Activated CD4-positive, alpha-beta T cell treated with anti-CD3 and anti-CD28 coated beads, Interleukin-2, amount 50 U/mL, for 16 hours (primary cell): ENCODE measurements at regions not wholly inside any gene's neighbourhood (a gene's known extent, or its start where the extent isn't known, plus 50 kb on each side); places are given as distances from the start of the nearest gene placed in this dataset.
"Not testable (repeated sequence)": the region's sequence is repeated elsewhere in the genome, so short reads cannot be mapped to it uniquely, and the experiment has no call there.

Source experiments
- DNase-seq: peaks from one replicate; pipeline ENCODE4 v3.0.0-alpha.2; 2020

DNA sequence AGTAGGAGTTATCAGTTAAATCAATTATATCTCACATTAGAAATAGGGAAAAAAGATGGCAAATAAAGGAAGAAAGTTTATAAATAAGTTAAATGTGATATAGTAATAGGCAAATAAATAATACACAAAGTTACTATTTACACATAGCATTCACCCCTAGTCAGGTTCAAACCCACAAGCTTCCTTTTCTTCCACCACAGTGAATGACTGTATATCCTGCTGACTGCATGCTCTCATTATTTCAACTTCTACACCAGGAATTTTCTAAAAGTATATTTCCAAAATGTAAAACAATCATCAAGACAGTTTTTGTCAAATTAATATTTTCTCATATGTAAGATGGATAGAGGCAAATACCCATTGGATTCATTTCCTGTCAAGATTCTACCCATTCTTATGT, 548.6 kb upstream of the SLITRK5 start:
- no peak for DNase-seq

DNA sequence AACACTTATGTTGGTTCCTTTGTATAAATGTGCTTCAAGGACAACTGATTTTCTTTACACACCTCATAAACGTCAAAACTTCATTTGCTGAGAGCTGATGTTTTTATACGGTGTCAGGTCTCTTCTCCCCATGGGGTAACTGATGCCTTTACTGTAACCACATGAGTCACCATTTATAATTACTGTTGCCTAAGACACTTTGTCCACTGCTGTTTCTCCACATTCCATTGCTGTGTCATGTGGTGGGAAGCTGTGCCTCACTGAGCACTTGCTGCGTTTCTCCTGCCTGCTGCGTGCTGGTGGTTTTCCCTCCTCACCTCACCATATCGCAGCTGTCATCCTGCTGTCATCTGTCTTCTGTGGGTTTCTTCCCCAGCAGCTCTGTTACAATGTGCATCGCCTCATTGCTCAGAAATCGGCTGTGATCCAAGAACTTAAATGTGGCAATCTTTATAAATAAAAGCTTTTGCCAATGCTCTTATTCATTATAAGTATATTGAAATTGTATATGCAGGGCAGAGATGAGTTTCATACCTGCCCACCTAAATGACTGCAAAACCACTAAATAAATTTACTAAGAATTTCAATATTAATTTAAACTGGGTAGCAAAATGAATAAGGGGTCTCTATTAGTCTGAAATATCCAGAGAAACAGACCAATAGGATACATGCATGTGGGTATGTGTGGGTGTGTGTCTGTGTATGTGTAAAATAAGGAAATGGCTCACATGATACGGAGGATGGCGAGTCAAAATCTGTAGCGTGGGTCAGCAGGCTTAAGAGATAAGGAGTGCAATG, 547.0 kb upstream of the SLITRK5 start:
- no peak for DNase-seq

DNA sequence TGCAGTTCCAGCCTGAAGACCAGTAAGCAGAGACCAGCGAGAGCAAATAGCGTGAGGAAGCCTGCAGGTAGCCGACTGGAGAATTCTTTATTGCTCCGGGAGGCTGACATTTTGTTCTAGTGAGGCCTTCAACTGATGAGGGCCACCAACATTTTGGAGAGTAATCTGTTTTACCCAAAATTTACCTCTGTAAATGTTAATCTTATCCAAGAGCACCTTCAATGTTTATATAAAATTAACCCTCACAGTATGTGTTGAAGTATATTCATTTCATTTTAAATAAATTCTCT, 546.4 kb upstream of the SLITRK5 start:
- DNase-seq: no peak

DNA sequence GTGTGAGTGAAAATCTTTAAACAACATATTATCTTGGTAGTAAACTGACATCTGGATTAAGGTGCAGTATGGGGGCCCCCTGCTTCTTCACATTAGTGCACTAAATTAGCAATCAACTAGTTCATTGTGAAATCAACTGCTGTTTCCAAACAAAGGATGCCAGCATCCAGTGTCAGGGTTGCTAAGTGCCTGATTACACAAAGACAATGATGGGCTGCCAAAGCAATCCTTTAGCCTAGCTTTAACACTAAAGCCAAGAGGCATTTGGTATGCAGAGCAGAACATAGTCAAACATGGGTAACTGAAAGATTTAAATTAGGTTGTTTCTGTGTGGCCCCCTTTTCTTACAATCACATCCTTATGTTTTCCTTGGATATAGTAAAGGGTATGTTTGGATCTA, 543.1 kb upstream of the SLITRK5 start:
- DNase-seq: no peak

DNA sequence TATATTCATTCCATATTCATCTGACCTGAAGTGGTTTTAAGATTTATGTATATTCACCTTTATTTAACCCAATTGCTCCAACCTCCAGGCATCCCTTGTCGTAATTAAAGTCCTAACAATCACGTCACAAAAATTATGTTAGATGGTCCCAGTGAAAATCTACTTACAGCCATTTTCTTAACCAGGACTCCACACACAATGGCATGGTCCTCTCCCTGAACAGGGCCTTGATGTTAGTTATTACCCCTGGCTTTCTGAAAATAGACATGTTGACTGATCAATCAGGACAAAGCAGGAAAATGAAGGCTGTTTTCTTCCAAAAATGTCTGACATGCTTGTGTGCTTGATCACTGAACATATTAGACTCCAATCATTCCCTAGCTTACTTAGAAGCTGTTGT, 542.7 kb upstream of the SLITRK5 start:
- DNase-seq: no peak

DNA sequence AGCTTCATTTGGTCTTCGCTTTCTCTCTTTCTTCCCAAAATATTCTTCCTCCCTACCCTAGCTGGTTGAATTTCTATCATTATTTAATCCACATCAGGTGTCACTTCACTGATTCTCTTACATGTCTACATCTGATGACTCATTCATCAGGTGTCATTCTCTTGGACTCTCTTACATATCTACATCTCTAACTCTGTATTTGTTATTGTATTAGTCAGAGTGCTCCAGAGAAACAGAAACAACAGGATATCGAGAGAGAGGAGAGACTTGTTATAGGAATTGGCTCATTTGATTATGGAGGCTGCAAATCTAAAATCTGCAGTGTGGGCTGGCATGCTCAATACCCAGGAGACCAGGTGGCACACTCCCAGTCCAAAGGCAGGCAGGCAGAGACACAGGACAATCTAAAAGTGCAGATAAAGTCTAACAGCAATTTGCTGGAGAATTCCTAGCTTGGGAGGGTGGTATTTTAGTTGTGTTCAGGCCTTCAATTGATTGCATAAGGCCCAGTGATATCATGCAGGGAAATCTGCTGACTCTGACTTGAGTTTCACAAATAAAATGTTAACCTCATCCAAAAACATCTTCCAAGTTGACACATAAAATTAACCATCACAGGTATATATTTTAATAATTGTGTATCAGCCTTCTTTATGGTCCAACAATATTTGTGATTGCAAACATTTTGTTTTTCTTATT, 541.4 kb upstream of the SLITRK5 start:
- no peak for DNase-seq

DNA sequence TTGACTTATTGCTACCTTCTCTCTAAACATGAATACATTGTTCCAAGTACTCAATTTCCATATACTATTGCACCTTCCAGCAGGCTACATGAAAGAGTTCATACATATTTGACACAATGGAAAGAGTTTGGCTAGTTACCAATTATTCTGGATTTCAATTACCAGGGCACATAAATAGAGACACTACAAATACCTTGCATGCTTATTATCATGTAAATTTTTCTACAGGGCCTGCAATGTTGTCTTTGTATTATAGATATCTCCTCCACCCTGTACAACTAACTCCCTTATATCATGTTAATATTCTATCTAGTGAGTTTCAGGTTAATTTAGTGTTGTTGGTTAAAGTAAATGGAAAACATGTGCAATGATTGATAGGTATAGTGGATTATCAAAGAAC, 540.7 kb upstream of the SLITRK5 start:
- DNase-seq: no peak

DNA sequence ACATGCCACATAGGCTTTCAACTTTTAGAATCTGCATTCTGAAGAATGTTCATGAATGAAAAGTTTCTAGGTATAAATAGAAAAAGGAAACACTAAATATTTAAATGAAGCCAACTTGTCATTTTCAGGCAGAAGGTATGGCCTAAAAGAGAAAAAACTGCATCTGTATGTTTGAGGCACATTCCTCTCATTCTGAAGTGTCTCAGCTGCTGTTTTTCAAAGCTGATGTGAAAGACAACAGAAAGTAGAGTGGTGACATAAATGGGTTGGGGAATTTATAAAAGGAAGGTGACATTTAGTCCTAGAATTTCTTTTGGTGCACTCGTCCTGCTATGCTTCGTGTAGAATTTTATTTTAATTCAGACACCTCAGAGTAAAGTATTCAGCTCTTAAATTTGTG, 539.6 kb upstream of the SLITRK5 start:
- no peak for DNase-seq

DNA sequence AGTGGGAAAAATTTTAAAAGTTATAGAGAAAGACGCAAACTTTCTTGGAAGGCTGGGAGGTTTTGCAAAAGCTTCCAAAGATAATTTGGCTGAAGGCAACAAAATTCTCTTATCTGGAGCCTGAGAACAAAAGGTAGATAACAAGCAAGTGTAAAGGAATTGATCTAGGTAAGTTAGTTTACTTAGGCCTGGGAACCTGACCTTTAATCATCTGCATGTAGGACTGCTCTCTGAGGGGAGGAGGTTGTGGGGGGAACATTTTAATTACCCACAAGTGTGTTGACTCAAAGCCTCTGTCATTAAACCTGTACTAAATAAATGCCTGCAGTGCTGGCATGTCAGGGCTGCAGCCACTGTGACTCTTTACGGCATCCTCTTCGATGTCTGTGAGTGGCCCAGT, 532.3 kb upstream of the SLITRK5 start:
- no peak for DNase-seq

DNA sequence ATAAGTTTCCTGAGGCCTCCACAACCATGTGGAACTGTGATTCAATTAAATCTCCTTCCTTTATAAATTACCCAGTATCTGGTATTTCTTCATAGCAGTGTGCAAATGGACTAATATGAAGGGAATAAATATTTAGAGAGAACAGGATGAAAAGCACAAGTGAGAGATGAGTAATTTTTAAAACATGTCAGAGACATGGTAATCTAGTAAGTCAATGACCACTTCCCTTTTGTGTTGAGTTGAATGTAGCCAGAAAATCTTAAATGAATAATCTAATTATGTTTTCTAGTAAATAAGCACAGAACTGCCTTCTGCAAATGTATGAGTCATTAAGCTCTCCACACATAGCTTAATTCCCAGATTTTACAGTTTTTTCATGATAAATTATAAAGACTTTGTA, 524.1 kb upstream of the SLITRK5 start:
- no peak for DNase-seq

DNA sequence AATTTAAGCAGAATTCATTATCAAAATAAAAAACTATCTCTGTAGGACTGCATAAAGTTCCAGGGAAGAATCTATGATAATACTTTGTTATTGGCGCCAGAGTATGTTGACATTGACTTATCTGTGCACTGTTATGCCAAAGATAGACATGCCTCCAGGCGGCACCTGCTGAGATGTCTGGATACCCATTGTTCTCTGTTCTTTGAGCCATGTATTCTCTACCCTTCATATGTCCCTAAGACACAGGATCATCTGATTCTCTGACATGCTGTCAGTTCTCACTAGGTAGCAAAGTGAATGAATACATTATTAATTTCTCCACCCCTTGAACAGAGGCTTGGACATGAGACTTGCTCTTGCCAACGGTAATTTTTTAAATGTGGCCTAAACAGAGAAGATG, 517.8 kb upstream of the SLITRK5 start:
- DNase-seq: no peak

DNA sequence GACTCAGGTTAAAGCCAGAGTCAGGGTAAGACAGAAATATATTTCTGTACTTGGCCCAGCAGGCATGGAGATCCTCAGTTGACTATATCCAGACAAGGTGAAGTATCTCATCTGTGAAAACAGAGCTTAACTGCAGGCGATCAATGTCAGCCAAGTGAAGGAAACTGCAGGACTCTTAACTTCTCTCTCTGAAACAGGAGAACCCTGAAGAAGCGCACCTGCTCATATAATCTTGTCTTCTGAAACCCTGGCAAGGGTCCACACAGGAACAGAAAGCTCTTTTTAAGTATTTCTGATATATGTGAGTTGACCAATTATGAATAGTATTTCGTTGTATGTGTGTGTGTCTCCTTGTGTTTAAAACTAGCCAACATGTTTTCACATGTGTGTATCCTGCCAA, 504.8 kb upstream of the SLITRK5 start:
- DNase-seq: no peak

DNA sequence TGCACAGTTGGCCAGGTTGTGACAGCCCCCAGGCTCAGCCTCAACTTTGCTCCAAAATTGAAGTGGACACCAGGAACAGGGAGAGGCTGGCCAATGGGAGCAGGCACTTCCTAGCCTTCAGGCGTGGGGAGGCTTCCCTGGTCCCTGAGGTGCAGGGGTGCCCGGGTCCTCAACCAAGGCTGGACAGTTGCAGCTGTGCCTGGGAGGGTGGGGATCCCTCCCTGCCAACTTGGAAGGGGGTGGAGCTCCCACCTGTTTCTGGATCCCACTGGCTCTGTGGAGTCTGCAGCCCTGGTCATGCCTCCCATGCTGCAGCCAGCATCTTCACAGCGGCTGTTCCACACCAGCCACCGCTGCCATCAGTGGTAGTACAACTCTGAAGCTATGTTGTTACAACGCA, 502.8 kb upstream of the SLITRK5 start:
- no peak for DNase-seq

DNA sequence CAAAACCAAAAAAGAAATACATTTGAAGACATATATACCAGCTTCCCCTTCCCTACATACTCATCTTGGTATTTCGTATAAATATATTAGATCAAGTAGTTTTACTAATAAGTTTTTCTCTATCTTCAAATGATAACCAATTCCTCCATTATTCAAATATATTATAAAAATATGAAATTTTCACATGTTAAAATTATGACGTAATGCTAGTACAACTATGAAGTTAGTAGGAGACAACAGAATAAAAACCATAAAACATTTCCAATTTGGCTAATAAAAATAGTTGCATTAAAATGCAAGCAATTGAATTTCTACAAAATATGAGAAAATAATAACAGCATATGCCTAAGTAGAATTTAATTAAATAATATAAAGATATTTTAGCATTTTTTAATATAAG, 501.8 kb upstream of the SLITRK5 start:
- no peak for DNase-seq

DNA sequence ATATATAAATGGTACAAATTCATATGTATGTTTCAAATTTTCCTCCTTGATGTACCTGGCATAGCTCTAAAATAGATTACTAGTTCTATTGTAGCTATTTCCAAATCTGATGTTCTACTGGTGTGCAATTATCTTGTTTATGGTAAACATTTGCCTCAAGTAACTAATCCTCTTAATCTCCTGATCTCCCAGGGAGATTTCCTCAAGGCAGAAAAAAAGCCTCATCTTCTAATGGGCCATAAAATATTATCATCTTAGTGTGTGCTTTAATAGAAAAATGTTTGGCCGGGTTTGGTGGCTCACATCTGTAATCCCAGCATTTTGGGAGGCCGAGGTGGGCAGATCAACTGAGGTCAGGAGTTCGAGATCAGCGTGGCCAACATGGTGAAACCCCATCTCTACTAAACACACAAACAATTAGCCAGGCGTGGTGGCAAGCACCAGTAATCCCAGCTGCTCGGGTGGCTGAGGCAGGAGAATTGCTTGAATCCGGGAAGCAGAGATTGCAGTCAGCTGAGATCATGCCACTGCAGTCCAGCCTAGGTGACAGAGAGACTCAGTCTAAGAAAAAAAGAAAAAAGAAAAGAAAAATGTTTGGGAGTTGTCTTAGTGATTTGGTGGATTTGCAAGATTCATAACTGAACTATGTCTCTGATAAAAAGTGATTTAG, 498.9 kb upstream of the SLITRK5 start:
- no peak for DNase-seq

DNA sequence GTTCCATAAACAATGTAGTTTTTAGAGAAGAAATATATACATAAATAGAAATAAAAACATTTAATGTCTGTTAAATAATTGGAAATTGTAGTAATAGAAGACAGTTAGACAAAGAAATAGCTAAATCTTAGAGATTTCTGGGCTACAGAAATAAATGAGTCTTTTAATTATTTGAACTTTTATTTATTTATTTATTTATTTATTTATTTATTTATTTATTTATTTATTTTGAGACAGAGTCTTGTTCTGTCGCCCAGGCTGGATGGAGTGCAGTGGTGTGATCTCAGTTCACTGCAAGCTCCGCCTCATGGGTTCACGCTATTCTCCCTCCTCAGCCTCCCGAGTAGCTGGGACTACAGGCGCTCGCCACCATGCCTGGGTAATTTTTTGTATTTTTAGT, 486.0 kb upstream of the SLITRK5 start:
- DNase-seq: not testable (repeated sequence)

DNA sequence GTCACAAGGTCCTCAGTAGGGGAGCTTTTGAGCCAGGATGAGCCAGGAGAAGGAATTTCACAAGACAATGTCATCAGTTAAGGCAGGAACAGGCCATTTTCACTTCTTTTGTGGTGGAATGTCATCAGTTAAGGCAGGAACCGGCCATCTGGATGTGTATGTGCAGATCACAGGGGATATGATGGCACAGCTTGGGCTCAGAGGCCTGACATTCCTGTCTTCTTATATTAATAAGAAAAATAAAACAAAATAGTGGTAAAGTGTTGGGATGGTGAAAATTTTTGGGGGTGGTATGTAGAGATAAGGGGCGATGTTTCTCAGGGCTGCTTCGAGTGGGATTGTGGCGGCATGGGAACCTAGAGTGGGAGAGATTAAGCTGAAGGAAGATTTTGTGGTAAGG, 484.5 kb upstream of the SLITRK5 start:
- not testable (repeated sequence) for DNase-seq

DNA sequence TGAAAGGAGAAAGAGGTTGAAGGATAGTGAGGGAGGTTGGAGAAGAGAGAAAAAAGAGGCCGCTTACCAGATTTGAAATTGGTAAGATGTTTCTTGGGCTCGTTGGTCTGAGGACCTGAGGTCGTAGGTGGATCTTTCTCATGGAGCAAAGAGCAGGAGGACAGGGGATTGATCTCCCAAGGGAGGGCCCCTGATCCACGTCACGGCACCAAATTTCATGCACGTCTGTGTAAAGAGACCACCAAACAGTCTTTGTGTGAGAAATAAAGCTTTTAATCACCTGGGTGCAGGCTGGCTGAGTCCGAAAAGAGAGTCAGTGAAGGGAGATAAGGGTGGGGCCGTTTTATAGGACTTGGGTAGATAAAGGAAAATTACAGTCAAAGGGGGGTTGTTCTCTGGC, 479.7 kb upstream of the SLITRK5 start:
- DNase-seq: not testable (repeated sequence)

DNA sequence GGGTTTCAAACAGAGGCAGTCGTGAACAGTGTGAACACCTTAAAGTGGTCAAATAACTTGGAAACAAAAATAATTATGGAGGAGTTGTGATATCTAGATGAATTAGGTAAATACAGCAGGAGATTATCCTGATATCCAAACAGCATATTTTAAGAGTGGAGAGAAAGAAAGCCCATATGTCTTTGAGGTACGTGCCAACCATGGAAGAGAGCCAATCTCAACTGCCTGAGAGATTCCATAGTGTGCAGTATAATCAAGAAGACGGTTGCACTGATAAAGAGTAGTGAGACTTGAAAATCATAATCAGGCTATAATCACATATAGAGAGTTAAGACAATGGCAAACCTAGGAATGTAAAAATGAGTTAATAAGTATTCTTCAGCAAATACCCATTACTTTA, 472.8 kb upstream of the SLITRK5 start:
- no peak for DNase-seq

DNA sequence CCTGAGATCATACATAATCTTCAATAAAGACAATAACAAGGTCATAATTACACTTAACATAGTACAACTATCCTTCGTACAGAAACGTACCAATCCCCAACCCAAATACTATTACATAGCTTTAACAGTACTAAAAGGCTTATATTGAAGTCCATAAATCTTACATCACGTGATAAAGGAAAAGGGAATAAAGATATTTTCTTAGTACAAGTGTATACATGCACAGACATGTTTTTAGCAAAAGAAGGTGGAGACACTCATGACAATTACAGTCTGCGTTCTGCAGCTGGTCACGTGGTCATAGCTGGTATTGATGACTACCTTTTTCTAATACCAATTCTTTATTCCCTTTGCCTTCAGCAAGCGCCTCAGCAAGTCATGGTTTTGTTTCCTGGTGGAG, 464.5 kb upstream of the SLITRK5 start:
- DNase-seq: no peak

DNA sequence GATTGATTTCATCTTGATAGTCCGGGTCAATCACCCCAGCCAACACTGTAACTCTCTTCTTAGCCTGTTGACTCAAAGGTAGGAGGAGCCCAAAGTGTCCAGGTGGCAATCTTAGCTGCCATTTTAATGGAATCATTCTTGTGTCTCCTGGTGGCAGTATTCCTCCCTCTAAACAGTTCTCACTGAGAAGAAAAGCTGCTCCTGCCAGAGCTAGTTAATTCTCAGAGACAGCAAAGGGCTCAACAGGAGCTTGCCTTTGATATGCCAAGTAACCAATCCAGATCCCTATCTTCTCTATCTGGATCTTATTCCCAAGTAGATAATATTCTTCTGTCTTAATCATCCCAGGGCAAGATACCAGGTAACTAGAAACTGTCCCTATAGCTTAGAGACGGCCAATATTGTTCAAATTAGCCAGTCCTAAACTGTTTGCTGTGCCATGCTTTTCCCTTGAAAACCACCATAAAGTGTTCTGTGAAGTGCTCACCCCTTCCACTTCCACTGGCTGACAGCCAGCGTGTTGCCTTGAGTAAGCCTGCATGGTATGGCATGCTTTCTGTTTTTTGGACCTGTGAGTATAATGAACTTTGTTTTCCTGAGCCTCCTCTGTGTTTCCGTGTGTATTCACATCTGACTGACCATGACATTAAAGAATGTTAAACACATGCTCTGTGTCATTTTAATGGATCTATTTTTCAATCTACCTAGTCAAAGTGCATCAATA, 463.7 kb upstream of the SLITRK5 start:
- no peak for DNase-seq

DNA sequence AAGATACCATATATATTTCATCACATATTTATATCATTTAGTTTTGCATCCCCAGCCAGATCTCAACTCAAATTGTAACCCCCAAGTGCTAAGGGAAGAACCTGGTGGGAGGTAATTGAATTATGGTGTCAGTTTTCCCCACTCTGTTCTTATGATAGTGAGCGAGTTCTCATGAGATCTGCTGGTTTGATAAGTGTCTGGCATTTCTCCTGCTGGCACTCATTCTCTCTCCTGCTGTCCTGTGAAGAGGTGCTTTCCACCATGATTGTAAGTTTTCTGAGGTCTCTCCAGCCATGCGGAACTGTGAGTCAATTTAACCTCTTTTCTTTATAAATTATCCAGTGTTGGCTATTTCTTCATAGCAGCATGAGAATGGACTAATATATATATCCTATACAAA, 462.5 kb upstream of the SLITRK5 start:
- DNase-seq: no peak

DNA sequence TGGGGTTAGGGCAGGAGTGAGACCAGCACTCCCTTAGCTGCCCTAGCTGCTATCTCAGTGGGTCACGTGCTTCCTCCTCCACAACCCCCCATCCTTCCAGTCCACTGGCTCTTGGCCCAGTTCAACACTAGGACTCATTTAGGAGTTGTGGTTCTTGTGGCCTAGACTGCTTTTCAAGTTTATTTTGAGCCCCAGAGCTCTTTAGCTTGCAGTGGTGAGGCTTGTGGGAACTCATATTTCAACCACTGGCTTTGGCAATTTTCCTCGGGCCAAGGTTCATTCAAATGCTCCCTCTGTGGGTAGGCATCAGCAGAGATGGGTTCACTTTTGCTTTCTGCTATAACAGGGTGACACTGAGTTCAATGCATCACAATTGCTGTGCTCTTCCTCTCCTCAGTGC, 436.2 kb upstream of the SLITRK5 start:
- no peak for DNase-seq

DNA sequence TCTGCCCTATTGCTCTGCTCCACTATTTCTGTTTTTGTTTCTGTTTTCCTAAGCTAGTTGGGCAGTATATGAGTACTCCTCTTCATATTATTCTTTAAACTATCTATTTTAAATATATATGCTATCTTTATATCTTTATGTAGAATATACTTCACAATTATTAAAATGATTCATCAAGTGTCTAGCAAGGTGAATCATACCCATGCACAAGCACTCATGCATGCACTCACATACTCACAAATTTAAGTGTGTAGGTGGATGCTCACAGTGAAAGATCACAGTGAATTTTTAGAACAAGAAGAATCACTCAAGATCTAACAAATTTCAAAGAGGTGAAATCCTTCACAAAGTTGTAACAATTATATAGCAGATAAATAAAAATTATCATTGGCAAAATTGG, 435.6 kb upstream of the SLITRK5 start:
- no peak for DNase-seq
